Prostate gland (tissue), 2 donors: ENCODE measurements at regions not wholly inside any gene's neighbourhood (a gene's known extent, or its start where the extent isn't known, plus 50 kb on each side); places are given as distances from the start of the nearest gene placed in this dataset.

Source experiments
- CTCF ChIP-seq, 4 experiments: fragments of 200-600 bp in 2 of 4; fragments of 450-650 bp in 2 of 4; sonication (generic) in 2 of 4; IDR thresholded peaks; 1 replicate in 3 of 4; 2 replicates in 1 of 4; pipeline ENCODE4 v1.5.1; 2016 to 2019; ENCODE audit warnings: antibody characterized with exemption in 4 of 4, mild to moderate bottlenecking in 2 of 4, moderate library complexity in 2 of 4
- POLR2A ChIP-seq: fragments of 450-650 bp; IDR thresholded peaks from one replicate; pipeline ENCODE4 v1.6.1; 2016; ENCODE audit warnings: antibody characterized with exemption, mild to moderate bottlenecking
- POLR2AphosphoS5 ChIP-seq: sonication (generic); formaldehyde crosslinking; IDR thresholded peaks from one replicate; pipeline ENCODE4 v1.6.1; 2017; ENCODE audit warnings: antibody characterized with exemption

GRCh38 chr16:66066404-66066803 lies 300.1 kb upstream of the CDH5 start:
- TF ChIP-seq CTCF (IDR thresholded peaks at IDR 0.05) = no peak
- TF ChIP-seq POLR2A = no peak
- TF ChIP-seq POLR2AphosphoS5 = no peak
